Suprapubic skin (tissue), 4 donors: ENCODE measurements at regions not wholly inside any gene's neighbourhood (a gene's known extent, or its start where the extent isn't known, plus 50 kb on each side); places are given as distances from the start of the nearest gene placed in this dataset.

Source experiments
- EP300 ChIP-seq: sonication (generic); formaldehyde crosslinking; IDR thresholded peaks from one replicate; pipeline ENCODE4 v1.6.1; 2017; ENCODE audit warnings: antibody characterized with exemption
- POLR2A ChIP-seq, 2 donors: fragments of 450-650 bp; IDR thresholded peaks; one replicate each; pipeline ENCODE4 v1.6.1; 2017; ENCODE audit warnings: antibody characterized with exemption in 2 of 2, mild to moderate bottlenecking in 2 of 2, moderate library complexity in 2 of 2
- POLR2AphosphoS5 ChIP-seq, 3 donors: sonication (generic); formaldehyde crosslinking; IDR thresholded peaks; one replicate each; pipeline ENCODE4 v1.6.1; 2017; ENCODE audit warnings: antibody characterized with exemption in 3 of 3
- TF ChIP-seq, protein P1 (sequence below), 2 donors: fragments of 200-600 bp in 1 of 2; fragments of 450-650 bp in 1 of 2; sonication (generic) in 1 of 2; IDR thresholded peaks; one replicate each; pipeline ENCODE4 v1.5.1; 2016 to 2019; ENCODE audit warnings: antibody characterized with exemption in 2 of 2, mild to moderate bottlenecking in 1 of 2, moderate library complexity in 1 of 2

DNA sequence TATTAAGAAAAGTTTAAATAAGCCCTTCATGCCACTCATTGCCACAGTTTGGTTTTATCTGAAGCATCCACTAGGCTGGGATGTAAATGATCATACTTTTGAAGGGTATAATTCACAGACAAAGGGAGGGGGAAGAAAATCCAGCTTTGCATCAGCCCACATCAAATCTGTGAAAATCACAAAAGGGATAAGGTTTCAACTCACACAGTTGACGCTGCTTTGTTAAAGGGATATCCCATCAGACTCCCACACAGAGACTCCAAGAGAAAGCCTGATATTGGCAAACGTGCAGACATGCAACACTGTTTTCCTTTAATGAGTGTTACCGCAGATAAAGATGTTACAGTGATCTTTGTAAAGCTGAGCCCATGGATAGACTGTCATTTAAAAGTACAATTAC, 602.9 kb downstream of the TLE1 start:
- TF ChIP-seq, protein P1, sequence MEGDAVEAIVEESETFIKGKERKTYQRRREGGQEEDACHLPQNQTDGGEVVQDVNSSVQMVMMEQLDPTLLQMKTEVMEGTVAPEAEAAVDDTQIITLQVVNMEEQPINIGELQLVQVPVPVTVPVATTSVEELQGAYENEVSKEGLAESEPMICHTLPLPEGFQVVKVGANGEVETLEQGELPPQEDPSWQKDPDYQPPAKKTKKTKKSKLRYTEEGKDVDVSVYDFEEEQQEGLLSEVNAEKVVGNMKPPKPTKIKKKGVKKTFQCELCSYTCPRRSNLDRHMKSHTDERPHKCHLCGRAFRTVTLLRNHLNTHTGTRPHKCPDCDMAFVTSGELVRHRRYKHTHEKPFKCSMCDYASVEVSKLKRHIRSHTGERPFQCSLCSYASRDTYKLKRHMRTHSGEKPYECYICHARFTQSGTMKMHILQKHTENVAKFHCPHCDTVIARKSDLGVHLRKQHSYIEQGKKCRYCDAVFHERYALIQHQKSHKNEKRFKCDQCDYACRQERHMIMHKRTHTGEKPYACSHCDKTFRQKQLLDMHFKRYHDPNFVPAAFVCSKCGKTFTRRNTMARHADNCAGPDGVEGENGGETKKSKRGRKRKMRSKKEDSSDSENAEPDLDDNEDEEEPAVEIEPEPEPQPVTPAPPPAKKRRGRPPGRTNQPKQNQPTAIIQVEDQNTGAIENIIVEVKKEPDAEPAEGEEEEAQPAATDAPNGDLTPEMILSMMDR (IDR thresholded peaks at IDR 0.05), result no peak
- TF ChIP-seq POLR2AphosphoS5 (IDR thresholded peaks at IDR 0.05) (no peak), POLR2A (IDR thresholded peaks at IDR 0.05) (no peak), EP300 (no peak)
